Activated naive CD8-positive, alpha-beta T cell treated with anti-CD3 and anti-CD28 coated beads for 36 hours (primary cell): ENCODE measurements at regions not wholly inside any gene's neighbourhood (a gene's known extent, or its start where the extent isn't known, plus 50 kb on each side); places are given as distances from the start of the nearest gene placed in this dataset.
"Not testable (repeated sequence)": the region's sequence is repeated elsewhere in the genome, so short reads cannot be mapped to it uniquely, and the experiment has no call there.

ENCODE experiments used
- DNase-seq: peaks from one replicate; pipeline ENCODE4 v3.0.0; 2021
- H3K27ac Mint-ChIP-seq: one replicate; pipeline ENCODE4 v1.8.0; 2022; ENCODE audit warnings: mild to moderate bottlenecking, moderate library complexity, mixed read lengths
- H3K27me3 Mint-ChIP-seq: one replicate; pipeline ENCODE4 v1.8.0; 2022; ENCODE audit warnings: mild to moderate bottlenecking, mixed read lengths
- H3K36me3 Mint-ChIP-seq: one replicate; pipeline ENCODE4 v1.8.0; 2021; ENCODE audit warnings: mild to moderate bottlenecking, mixed read lengths
- H3K4me1 Mint-ChIP-seq: one replicate; pipeline ENCODE4 v1.8.0; 2021; ENCODE audit warnings: mixed read lengths
- H3K4me3 Mint-ChIP-seq: one replicate; pipeline ENCODE4 v1.8.0; 2022; ENCODE audit warnings: mild to moderate bottlenecking, moderate library complexity, mixed read lengths
- H3K9me3 Mint-ChIP-seq: one replicate; pipeline ENCODE4 v1.8.0; 2022; ENCODE audit warnings: mixed read lengths

DNA sequence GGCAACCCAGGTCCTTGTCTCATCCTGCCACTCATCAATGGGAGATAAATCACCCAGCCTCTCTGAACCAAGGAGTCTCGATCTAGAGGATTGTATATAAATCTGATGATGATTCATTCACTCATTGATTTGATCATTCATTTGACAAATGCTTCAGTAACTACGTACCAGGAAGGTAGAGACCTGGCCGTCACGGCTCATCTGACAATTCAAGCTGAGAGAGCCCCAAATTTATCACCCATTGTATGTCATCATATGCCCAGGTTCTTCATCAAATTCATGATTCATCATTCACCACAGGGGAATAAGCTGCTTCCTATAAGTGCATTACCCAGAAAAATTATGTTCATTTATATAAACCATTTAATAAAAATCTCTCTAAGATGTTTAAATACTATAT, 116.9 kb downstream of the FAM161A start:
- Mint-ChIP-seq H3K4me3 (no peak overlapping the region), H3K9me3 (no peaks in the 10 kb centered on the region), H3K36me3 (no peaks in the 10 kb centered on the region), H3K4me1 (no peaks in the 10 kb centered on the region), H3K27ac (no peak overlapping the region), H3K27me3 (no peaks in the 10 kb centered on the region)
- DNase-seq, result no peak

- Mint-ChIP-seq H3K4me3 (no peak overlapping the region), H3K4me1 (no peaks in the 10 kb centered on the region), H3K27me3 (peaks cover 3% of the 10 kb centered on the region), H3K36me3 (no peaks in the 10 kb centered on the region), H3K9me3 (no peaks in the 10 kb centered on the region), H3K27ac (no peak overlapping the region)
- DNase-seq, result no peak
Measured at GRCh38 chr2:61733563-61733962, 120.3 kb downstream of the FAM161A start.

DNA sequence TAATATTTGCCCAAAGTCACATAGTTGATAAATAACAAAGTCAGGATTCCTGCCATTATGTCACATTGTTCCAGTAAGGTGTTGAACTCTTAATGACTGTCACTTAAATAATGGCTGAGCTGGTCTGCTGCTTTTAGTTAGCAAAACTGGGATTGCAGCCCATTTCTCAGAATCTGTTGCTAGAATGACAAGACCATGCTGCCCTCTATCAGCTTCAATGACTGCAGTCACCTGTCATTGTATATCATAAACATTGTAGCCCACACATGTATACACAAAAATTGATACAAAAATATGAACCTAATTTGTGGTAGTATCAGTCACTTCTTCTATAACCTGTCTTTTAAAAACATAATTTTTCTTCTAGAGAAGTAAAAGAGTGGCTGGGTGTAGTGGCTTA, 121.1 kb downstream of the FAM161A start:
- H3K27ac Mint-ChIP-seq, result no peak overlapping the region
- H3K4me1 Mint-ChIP-seq, result peaks cover 3% of the 10 kb centered on the region
- H3K27me3 Mint-ChIP-seq, result peaks cover 4% of the 10 kb centered on the region
- H3K4me3 Mint-ChIP-seq, result no peak overlapping the region
- H3K9me3 Mint-ChIP-seq, result peaks cover 3% of the 10 kb centered on the region
- DNase-seq, result no peak
- H3K36me3 Mint-ChIP-seq, result no peaks in the 10 kb centered on the region

DNA sequence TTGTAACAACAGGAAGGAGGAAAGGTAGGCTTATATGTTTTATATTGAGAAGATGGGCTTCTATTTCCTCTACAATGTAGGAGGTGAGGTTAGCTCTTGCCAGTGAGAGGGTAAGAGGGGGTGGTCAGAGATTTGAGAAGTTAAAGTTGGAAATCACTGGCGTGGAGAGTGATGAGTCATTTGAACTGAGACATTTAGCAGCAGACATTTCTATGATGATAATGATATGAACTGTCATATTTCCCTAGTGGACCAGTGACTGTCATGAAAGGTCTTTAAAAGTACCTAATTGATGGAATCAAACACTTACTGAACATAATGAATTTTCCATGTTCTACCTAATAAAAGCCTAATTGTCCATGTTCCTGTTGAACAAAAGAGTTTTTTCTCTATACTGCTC, 126.1 kb downstream of the FAM161A start:
- H3K36me3 Mint-ChIP-seq, result no peaks in the 10 kb centered on the region

DNA sequence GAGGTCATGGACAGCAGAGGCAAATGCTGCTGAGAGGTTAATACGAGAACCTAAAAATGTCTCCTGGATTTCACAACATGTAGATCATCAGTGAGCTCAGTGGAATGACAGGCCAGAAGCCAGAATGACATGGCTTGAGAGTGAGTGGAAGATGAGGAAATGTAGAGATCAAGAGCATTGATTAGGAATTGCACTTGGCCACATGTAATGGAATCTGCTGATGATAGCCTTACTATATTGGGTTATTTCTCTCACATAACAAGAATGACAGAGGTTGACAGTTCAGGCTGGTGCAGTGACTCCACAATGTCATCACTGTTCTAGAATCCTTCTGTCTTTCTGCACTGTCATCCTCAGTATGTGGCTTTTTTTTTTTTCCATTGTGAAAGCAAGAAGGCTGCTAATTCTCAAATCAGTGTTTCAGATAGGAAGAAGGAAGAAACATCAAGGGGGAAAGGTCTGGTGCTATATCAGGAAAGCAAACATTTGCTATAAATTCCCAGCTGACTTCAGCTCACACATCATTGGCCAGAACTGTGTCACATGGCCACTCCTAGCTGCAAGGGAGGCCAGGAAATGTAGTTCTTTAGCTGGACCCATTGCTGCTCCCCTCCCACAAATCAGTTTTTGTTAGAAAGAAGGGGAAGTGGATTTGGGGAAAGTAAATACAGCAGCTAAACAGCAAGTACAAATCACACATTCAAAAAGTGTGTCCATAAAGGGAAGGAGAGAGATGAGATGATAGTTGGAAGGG, 127.2 kb downstream of the FAM161A start:
- Mint-ChIP-seq H3K9me3 (peaks cover 15% of the 10 kb centered on the region), H3K4me1 (peaks cover 7% of the 10 kb centered on the region), H3K27me3 (peaks cover 4% of the 10 kb centered on the region), H3K36me3 (no peaks in the 10 kb centered on the region), H3K4me3 (no peak overlapping the region), H3K27ac (no peak overlapping the region)
- DNase-seq, result no peak

More for the DNA sequence above, 126.1 kb downstream of the FAM161A start:
- Mint-ChIP-seq H3K27me3 (peaks cover 4% of the 10 kb centered on the region), H3K4me1 (peaks cover 7% of the 10 kb centered on the region), H3K4me3 (no peak overlapping the region), H3K9me3 (peaks cover 15% of the 10 kb centered on the region), H3K27ac (no peak overlapping the region)
- no peak for DNase-seq

DNA sequence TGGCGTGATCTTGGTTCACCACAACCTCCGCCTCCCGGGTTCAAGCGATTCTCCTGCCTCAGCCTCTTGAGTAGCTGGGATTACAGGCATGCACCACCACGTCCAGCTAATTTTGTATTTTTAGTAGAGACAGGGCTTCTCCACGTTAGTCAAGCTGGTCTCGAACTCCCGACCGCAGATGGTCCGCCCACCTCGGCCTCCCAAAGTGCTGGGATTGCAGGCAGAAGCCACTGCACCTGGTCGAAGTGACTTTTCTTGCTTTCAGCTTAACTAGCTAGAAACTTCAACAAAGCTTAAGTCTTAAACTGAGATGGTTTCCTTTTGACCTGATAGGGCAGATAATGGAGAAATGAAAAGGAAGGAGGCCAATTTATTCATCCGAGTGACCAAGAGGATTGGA, 130.5 kb downstream of the FAM161A start:
- H3K4me3 Mint-ChIP-seq, H3K4me1 Mint-ChIP-seq, H3K36me3 Mint-ChIP-seq, DNase-seq, H3K27ac Mint-ChIP-seq, H3K27me3 Mint-ChIP-seq: not testable (repeated sequence)
- peaks cover 15% of the 10 kb centered on the region for H3K9me3 Mint-ChIP-seq

GRCh38 chr2:61722800-61723199, 131.1 kb downstream of the FAM161A start:
- Mint-ChIP-seq H3K9me3 (peaks cover 12% of the 10 kb centered on the region), H3K27me3 (no peaks in the 10 kb centered on the region)

DNA sequence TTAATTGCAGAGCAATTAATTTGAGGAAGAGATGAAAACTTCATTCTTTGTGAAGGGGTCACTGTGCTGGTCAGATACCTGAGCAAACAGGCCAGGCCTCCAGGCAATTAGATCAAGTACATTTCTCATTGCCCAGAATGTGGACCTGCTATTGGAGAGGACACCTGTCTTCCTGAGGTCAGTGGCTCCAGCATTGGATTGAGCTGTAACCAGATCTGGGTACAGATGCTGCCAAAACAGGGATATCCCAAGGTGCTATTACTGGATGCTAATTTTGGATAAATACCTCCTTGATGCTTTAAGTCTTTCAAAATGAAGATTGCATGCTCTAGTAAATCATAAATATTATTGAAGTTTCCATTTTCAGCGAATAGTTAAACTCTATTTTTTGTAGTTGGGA, 131.5 kb downstream of the FAM161A start:
- Mint-ChIP-seq H3K9me3 (peaks cover 8% of the 10 kb centered on the region), H3K36me3 (no peaks in the 10 kb centered on the region), H3K27me3 (no peaks in the 10 kb centered on the region), H3K27ac (no peak overlapping the region), H3K4me1 (no peaks in the 10 kb centered on the region), H3K4me3 (no peak overlapping the region)
- DNase-seq, result no peak

More at GRCh38 chr2:61722800-61723199, 131.1 kb downstream of the FAM161A start:
- Mint-ChIP-seq H3K4me3 (no peak overlapping the region), H3K27ac (no peak overlapping the region), H3K4me1 (peaks cover 4% of the 10 kb centered on the region), H3K36me3 (no peaks in the 10 kb centered on the region)
- DNase-seq, result no peak

DNA sequence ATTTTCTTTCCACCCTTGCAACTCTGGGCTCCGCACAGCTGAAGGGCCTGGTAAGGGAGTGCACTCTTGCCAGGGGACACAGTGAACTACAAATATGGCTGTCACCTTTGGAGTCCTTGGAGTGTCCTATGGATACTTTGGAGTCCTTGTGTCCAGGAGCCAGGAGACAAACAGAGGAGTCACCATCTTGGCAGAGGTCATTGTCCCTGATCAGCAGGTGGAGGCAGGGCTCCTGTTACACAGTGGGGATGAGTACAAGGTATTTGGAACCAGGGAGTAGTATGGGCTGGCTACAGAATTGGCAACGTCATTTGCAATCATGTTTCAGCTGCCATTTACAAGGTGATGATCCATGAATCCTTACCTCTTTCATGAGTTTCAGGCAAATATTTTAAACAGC, 132.5 kb downstream of the FAM161A start:
- H3K27ac Mint-ChIP-seq, result no peak overlapping the region
- no peaks in the 10 kb centered on the region for H3K4me1 Mint-ChIP-seq
- no peaks in the 10 kb centered on the region for H3K36me3 Mint-ChIP-seq
- H3K27me3 Mint-ChIP-seq, result no peaks in the 10 kb centered on the region
- no peak overlapping the region for H3K4me3 Mint-ChIP-seq
- DNase-seq, result no peak
- H3K9me3 Mint-ChIP-seq, result peaks cover 3% of the 10 kb centered on the region

GRCh38 chr2:61720911-61721310, 132.9 kb downstream of the FAM161A start:
- Mint-ChIP-seq H3K9me3 (no peaks in the 10 kb centered on the region), H3K27ac (no peak overlapping the region), H3K36me3 (no peaks in the 10 kb centered on the region), H3K4me3 (no peak overlapping the region), H3K4me1 (no peaks in the 10 kb centered on the region), H3K27me3 (no peaks in the 10 kb centered on the region)
- DNase-seq, result no peak

DNA sequence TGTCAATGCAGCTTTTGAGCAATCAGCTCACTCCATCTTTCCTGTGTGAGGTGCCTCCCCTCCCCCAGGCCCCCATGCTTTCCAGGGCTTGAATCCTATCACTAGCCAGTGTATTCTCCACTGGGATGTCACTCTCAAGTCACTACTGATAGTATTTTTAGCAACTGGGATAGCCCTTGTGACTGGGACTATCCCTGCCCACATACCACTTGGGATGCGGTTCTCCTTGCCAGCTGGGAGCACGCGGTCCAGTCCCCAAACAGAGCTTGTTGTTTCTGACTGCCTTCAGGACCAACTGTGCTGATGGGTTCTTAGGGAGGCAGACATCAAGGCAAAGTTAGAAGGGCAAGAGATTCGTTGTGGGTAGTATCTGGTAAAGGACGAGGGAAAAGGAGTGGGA, 134.9 kb downstream of the FAM161A start:
- Mint-ChIP-seq H3K9me3 (no peaks in the 10 kb centered on the region), H3K4me3 (no peak overlapping the region), H3K27me3 (no peaks in the 10 kb centered on the region), H3K4me1 (no peaks in the 10 kb centered on the region), H3K36me3 (no peaks in the 10 kb centered on the region), H3K27ac (no peak overlapping the region)
- no peak for DNase-seq

DNA sequence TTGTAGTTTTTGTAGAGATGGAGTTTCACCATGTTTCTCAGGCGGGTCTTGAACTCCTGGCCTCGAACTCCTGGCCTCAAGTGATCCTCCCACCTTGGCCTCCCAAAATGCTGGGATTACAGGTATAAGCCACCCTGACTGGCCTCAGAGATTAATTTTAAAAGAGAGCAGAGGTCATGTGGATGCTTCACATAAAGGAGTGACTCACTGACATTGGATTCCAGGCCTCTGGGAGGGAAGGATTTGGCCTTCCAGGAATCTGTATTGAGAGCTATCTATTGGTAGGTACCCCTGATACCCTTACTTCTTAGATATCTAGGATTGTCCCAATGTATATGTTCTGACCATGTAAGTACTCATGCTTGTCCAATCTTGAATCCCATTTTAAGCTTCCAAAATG, 138.4 kb downstream of the FAM161A start:
- Mint-ChIP-seq H3K4me3 (no peak overlapping the region), H3K27ac (no peak overlapping the region), H3K36me3 (no peaks in the 10 kb centered on the region), H3K9me3 (no peaks in the 10 kb centered on the region), H3K27me3 (no peaks in the 10 kb centered on the region), H3K4me1 (no peaks in the 10 kb centered on the region)
- DNase-seq, result no peak

DNA sequence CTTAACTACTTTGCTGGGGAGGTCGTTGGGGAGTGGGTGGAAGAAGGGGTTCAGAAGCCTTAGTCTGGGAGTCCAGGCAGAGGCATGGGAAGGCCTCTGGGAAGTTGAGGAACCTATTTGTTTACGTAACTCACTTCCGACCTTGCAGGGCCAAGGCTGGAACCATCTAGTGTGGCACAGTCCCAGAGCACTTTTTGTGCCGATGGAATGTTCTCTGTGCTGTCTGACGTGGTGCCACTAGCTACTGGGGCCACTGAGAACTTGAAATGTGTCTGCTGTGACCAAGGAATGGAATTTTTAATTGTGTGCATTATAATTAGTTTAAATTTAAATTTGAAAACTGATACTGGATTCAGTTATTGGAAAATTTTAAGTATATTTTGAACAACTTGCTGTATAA, 139.7 kb downstream of the FAM161A start:
- no peak overlapping the region for H3K4me3 Mint-ChIP-seq

GRCh38 chr2:61713457-61713856, 140.4 kb downstream of the FAM161A start:
- Mint-ChIP-seq H3K9me3 (no peaks in the 10 kb centered on the region), H3K36me3 (no peaks in the 10 kb centered on the region), H3K4me3 (no peak overlapping the region), H3K27ac (no peak overlapping the region), H3K4me1 (no peaks in the 10 kb centered on the region), H3K27me3 (no peaks in the 10 kb centered on the region)
- DNase-seq, result no peak

More for the DNA sequence above, 139.7 kb downstream of the FAM161A start:
- no peaks in the 10 kb centered on the region for H3K9me3 Mint-ChIP-seq
- DNase-seq, result no peak
- no peak overlapping the region for H3K27ac Mint-ChIP-seq
- H3K4me1 Mint-ChIP-seq, result no peaks in the 10 kb centered on the region
- no peaks in the 10 kb centered on the region for H3K27me3 Mint-ChIP-seq
- H3K36me3 Mint-ChIP-seq, result no peaks in the 10 kb centered on the region

DNA sequence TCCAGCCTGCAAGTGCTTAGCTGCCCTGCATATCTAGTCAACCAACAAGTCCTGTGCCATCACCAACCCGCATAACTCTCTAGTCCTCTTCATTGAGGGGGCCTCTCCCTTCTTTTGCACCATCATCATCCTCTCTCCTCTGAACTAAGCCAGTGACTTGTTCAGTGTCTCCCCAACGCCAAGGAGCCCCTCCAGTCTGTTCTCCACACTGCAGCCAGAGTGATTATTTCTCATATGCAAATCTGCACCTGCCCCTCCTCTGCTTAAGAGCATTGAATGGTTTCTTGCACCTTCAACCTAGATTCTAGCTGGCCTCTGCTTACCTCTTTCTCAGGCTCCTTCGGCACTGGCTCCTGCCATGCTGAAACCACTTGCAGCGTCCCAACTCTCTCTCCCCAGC, 141.8 kb downstream of the FAM161A start:
- H3K36me3 Mint-ChIP-seq, result no peaks in the 10 kb centered on the region

GRCh38 chr2:61710711-61711110, 143.1 kb downstream of the FAM161A start:
- no peaks in the 10 kb centered on the region for H3K9me3 Mint-ChIP-seq
- H3K27ac Mint-ChIP-seq, result no peak overlapping the region
- no peaks in the 10 kb centered on the region for H3K27me3 Mint-ChIP-seq
- H3K4me3 Mint-ChIP-seq, result no peak overlapping the region
- no peaks in the 10 kb centered on the region for H3K36me3 Mint-ChIP-seq
- peaks cover 3% of the 10 kb centered on the region for H3K4me1 Mint-ChIP-seq
- DNase-seq, result no peak

More for the DNA sequence above, 141.8 kb downstream of the FAM161A start:
- H3K27me3 Mint-ChIP-seq, result no peaks in the 10 kb centered on the region
- no peak for DNase-seq
- H3K4me3 Mint-ChIP-seq, result no peak overlapping the region
- H3K4me1 Mint-ChIP-seq, result peaks cover 3% of the 10 kb centered on the region
- H3K9me3 Mint-ChIP-seq, result no peaks in the 10 kb centered on the region
- H3K27ac Mint-ChIP-seq, result no peak overlapping the region
